ENCODE measurements at regions not wholly inside any gene's neighbourhood (a gene's known extent, or its start where the extent isn't known, plus 50 kb on each side); places are given as distances from the start of the nearest gene placed in this dataset.

- DNase-seq: no peak
These were observed 106.8 kb downstream of the CYP26A1 start for GRCh38 chr10:93180482-93180931.

- no peak for DNase-seq
These were observed 107.8 kb downstream of the CYP26A1 start for GRCh38 chr10:93181271-93182048.

- no peak for DNase-seq
These were observed 108.3 kb downstream of the CYP26A1 start for GRCh38 chr10:93182049-93182327.

GRCh38 chr10:93182790-93183189 is 109.1 kb downstream of the CYP26A1 start:
- no peak for DNase-seq

- no peak for DNase-seq
These were observed 113.0 kb downstream of the CYP26A1 start for GRCh38 chr10:93186653-93187052.

GRCh38 chr10:93189944-93190343 is 116.3 kb downstream of the CYP26A1 start:
- DNase-seq: no peak

GRCh38 chr10:93190372-93190771 is 116.7 kb downstream of the CYP26A1 start:
- DNase-seq: no peak

GRCh38 chr10:93193906-93194305 is 120.2 kb downstream of the CYP26A1 start:
- no peak for DNase-seq

- no peak for DNase-seq
These were observed 124.9 kb downstream of the CYP26A1 start for GRCh38 chr10:93198401-93199131.

GRCh38 chr10:93199191-93199751 is 125.6 kb downstream of the CYP26A1 start:
- DNase-seq: no peak

- DNase-seq: no peak
These were observed 131.1 kb downstream of the CYP26A1 start for GRCh38 chr10:93204494-93205485.

- no peak for DNase-seq
These were observed 133.0 kb downstream of the CYP26A1 start for GRCh38 chr10:93206652-93207051.

- no peak for DNase-seq
These were observed 135.2 kb downstream of the CYP26A1 start for GRCh38 chr10:93208717-93209464.

- no peak for DNase-seq
These were observed 138.3 kb downstream of the CYP26A1 start for GRCh38 chr10:93211991-93212390.

GRCh38 chr10:93215312-93215711 is 141.6 kb downstream of the CYP26A1 start:
- DNase-seq: no peak

- DNase-seq: no peak
These were observed 142.8 kb downstream of the CYP26A1 start for GRCh38 chr10:93216341-93216985.

- DNase-seq: peak; percentile 32
These were observed 144.7 kb downstream of the CYP26A1 start for GRCh38 chr10:93218386-93218785.

GRCh38 chr10:93219347-93219746 is 145.7 kb downstream of the CYP26A1 start:
- no peak for DNase-seq

GRCh38 chr10:93220296-93221170 is 146.8 kb downstream of the CYP26A1 start:
- DNase-seq: peak; percentile 41

GRCh38 chr10:93221171-93221496 is 147.4 kb downstream of the CYP26A1 start:
- no peak for DNase-seq

- DNase-seq: no peak
These were observed 147.8 kb downstream of the CYP26A1 start for GRCh38 chr10:93221521-93221920.

Data from NCI-H82 (cell line).